Dermis microvascular lymphatic vessel endothelial cell (primary cell): ENCODE measurements at regions not wholly inside any gene's neighbourhood (a gene's known extent, or its start where the extent isn't known, plus 50 kb on each side); places are given as distances from the start of the nearest gene placed in this dataset.
"Not testable (repeated sequence)": the region's sequence is repeated elsewhere in the genome, so short reads cannot be mapped to it uniquely, and the experiment has no call there.

ENCODE experiments used
- DNase-seq, 2 donors: peaks; one replicate each; pipeline versions ENCODE4 v3.0.0 to v3.0.0-alpha.2; 2010; ENCODE audit warnings: low read depth in 2 of 2

- DNase-seq: no peak
These were observed 219.2 kb upstream of the ARHGEF26 start for GRCh38 chr3:153901991-153902390.

GRCh38 chr3:153903430-153903829 lies 217.8 kb upstream of the ARHGEF26 start:
- DNase-seq: no peak

DNA sequence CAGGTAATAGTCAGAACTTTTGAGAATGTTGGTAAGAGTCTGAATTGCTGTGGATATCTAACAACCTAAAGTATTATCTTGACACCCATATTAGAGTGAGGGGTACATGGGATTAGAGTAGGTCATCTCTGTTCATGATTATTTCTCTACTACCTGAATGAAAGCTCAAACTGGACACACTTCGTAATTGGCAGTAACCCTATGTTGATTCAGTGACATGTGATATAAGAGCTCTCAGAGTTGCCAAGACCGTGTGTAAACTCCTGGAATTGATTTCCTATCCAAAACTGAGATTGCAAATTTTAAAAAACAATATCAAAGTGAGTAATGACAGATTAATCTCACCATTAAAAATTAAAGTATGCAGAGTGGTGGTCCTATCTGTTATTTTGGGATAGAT lies 214.8 kb upstream of the ARHGEF26 start:
- no peak for DNase-seq

DNA sequence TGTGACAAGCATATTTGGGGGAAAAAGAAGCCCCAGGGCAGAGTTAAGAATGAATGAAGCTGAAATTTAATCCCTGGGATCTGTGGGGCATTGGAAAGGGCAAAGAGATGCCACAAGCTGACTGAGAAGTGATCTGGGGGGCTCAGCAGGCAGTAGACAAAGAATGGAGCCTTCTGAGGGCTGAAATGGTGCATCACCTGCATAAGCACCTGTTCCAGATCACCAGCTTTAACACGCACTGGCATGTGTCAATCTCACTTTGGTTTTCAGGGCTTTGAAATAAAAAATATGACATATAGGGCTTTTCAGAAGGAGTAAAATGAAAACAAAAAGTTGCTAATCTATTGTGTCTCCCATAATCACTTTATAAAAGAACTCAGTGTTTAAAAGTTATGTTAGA lies 210.8 kb upstream of the ARHGEF26 start:
- no peak for DNase-seq

DNA sequence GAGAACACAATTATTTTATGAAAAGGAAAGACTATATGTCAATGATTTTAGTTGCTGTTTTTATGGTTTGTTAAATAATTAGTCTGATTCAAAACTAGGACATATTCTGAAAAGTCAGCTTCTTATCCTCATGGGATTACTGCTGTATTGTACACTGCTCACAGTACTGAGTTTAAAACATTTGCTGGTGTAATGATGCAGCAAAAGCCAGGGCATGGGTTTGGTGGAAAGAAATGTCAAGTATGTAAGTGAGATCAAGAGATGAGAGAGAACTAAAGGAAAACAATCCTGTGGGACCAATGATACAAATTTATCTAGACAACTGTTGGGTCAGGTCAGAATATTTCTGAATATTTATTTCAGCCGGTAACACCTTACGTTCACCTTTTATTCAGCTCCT lies 210.1 kb upstream of the ARHGEF26 start:
- no peak for DNase-seq

- DNase-seq: no peak
These were observed 201.4 kb upstream of the ARHGEF26 start for GRCh38 chr3:153919773-153920172.

- DNase-seq: no peak
These were observed 199.4 kb upstream of the ARHGEF26 start for GRCh38 chr3:153921826-153922225.

GRCh38 chr3:153925841-153926514 lies 195.2 kb upstream of the ARHGEF26 start:
- no peak for DNase-seq

DNA sequence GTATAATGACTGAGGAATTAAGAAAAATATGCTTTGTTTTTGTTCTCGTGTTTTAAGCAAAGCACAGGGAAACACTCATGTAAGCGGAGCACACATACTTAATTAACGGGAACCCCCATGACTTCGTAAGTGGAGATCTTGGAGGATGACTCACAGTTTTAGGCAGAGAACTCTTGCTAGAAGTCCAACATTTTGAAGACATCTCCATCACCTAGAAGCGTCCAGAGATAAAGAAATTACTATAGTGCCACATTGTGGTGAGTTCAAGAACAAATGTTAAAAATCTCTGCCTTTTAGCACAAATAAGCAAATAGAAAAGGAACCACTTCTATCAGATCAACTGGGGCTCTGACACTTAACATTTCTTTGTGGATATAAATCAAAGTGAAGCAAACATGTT lies 194.1 kb upstream of the ARHGEF26 start:
- DNase-seq: peak in 1 of 2 donors; percentile 26

GRCh38 chr3:153928851-153929250 lies 192.3 kb upstream of the ARHGEF26 start:
- no peak for DNase-seq

DNA sequence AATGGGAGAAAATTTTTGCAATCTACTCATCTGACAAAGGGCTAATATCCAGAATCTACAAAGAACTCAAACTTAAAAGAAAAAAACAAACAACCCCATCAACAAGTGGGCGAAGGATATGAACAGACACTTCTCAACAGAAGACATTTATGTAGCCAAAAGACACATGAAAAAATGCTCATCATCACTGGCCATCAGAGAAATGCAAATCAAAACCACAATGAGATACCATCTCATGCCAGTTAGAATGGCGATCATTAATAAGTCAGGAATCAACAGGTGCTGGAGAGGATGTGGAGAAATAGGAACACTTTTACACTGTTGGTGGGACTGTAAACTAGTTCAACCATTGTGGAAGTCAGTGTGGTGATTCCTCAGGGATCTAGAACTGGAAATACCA lies 187.7 kb upstream of the ARHGEF26 start:
- not testable (repeated sequence) for DNase-seq

- no peak for DNase-seq
These were observed 177.1 kb upstream of the ARHGEF26 start for GRCh38 chr3:153944084-153944483.

DNA sequence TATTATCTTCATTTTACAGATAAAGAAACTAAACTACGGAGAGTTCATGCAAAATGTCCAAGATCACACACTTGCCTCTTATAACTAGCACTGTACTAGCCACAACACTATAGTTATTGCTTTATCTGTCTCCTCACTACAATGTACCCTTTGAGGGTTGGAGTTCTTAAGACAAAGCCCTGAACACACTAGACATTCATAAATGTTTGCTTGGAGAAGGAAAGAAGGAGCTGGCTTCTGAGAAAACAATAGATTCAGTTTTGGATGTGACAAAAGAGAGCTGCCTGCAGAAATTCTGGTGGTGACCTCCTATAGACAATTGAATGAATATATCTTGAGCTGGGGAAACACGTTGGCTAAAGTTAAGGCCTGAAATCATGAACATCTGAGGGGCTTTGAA lies 169.9 kb upstream of the ARHGEF26 start:
- no peak for DNase-seq

GRCh38 chr3:153952091-153952490 lies 169.1 kb upstream of the ARHGEF26 start:
- DNase-seq: no peak

GRCh38 chr3:153956613-153957012 lies 164.6 kb upstream of the ARHGEF26 start:
- DNase-seq: no peak

DNA sequence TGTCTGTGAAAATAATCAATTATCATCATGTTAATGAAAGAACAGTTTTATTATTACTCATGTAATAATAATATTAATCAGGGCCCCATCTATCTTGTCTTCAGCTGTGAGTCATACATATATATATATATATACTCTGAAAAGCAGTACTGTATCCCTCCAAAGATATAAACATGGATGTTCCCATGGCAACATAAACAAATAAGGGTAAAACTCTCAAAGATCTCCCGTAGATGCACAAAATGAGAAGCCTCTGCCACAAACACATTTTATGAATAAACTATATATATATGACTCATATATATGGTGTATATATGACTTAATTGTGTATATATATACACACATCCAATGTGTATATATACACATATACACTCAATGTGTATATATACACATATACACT lies 163.8 kb upstream of the ARHGEF26 start:
- no peak for DNase-seq

DNA sequence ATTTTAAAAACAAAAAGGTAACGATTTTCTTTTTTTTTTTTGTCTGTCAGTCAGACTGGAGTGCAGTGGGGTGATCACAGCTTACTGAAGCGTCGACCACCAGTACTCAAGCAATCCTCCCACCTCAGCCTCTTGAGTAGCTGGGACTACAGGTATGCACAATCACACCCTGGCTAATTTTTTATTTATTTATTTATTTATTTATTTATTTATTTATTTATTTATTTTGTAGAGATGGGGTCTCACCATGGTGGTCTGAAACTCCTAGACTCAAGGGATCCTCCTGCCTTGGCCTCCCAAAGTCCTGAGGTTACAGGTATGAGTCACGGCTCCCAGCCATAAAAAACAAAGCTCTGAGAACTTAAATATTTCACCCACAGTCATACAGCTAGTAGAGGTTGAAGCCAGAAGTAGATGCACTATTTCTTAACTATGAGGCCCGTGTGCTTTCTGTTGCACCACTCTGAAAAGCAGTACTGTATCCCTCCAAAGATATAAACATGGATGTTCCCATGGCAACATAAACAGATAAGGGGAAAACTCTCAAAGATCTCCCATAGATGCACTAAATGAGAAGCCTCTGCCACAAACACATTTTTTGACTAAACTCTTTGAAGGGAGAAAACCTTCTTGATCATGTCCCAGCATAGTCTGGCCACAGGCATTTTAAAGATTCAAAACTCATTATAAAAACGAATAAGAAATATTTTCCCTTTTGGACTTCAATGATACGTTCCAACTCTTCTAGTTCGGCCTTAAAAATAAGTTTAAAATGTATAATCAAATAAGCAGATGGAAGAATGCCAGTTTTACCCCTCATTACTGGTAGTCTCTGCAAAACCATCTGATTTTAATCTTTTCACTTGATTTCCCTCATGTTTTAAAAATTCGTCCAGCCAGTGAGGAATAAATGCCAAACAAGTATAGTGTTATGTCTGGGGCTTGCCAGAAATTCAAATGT lies 162.3 kb upstream of the ARHGEF26 start:
- no peak for DNase-seq

GRCh38 chr3:153960458-153961074 lies 160.6 kb upstream of the ARHGEF26 start:
- no peak for DNase-seq

DNA sequence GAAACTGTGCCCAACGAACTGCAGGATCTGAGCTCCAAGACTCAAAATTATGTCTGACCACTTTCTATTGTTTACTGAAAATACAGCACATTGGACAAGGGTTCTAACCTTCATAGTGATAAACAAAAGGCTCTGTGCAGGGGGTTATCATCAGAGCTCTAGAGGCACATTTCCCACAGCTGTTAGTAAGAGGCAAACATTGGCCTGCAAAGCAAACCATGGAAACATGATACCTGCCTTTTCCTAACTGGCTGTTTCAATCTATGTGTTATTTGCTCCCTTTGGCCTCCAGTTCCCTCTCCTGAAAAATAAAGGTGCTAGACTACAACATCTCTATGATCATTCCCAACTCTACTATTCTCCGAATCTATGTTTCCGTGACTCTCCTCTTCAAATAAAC lies 159.7 kb upstream of the ARHGEF26 start:
- DNase-seq: no peak

GRCh38 chr3:153963012-153963411 lies 158.2 kb upstream of the ARHGEF26 start:
- no peak for DNase-seq

DNA sequence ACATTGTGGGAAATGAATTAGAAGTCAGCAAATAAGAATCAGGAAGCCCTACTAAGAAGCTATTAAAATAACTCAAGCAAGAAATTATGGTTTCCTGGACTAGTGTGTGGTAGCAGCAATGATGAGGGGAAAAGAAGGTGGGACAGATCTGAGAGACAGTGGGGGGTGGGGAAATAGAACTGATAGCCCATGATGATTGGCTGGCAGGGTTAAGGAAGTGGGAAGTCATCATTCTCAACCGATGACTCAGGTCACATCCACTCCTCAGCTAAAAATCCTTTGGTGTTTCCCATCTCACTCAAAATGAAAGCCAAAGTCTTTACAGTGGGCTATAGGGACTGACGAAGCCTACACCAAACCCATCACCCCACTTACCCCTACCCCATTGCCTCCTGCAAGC lies 153.9 kb upstream of the ARHGEF26 start:
- no peak for DNase-seq

DNA sequence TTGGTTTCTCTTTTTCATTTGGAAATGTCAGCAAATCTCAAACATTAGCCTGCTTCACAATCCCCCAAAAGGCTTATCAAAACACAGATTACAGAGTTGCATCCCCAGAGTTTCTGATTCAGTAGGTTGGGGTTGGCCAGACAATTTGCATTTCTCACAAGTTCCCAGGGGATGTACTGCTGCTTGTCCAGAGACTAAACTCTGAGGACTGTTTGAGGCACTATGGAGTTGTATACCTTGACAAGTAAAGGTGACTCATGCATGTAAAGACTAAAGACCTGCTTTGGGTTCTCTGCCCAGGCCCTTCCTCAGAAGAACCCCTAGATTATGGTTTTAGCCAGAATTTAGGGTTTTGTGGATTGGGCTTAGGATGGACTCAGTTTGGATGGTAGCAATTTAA lies 151.1 kb upstream of the ARHGEF26 start:
- no peak for DNase-seq
